ENCODE measurements at regions not wholly inside any gene's neighbourhood (a gene's known extent, or its start where the extent isn't known, plus 50 kb on each side); places are given as distances from the start of the nearest gene placed in this dataset.

DNA sequence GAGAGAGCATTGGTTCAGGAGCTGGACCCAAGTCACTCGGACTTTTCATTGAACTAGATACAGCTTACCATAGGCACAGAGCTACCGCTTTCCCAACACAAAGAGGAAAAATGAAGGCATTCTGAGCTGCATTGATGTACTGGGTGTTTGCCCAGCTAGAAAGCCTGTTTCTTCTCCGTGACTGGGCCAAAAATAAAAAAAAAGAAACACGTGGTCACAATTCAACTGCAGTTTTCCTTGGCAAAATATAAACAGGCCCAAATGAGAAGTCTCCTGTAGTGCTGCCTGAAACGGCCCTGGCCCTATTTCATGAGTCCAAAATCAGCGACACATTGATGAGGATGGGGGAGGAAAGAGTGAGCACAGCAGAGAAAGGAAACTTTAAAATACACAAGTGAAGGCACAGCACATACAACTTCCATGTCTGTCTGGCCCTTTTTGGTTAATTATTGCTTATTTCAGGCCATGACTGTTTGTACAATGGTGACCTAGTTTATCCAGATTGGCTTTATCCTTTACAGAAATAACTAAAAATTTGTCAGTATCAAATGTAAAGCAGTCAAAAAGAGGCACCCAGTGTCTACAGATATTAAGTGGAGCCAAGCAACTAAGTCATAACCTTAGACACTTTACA is 179.7 kb downstream of the ICOS start:
- no peaks in the 10 kb centered on the region for H3K36me3 Mint-ChIP-seq (ENCODE audit: insufficient read depth in 2 of 2)
- no peak overlapping the region for H3K4me3 Mint-ChIP-seq
- no peak for ATAC-seq (replicated peaks in 1 of 2)
- H3K4me1 Mint-ChIP-seq (ENCODE audit: low read depth): peaks cover 38% of the 10 kb centered on the region
- peaks cover 6% of the 10 kb centered on the region for H3K27me3 Mint-ChIP-seq (ENCODE audit: low read depth)
- H3K27ac Mint-ChIP-seq: no peak overlapping the region
- no peak for DNase-seq
- no peaks in the 10 kb centered on the region for H3K9me3 Mint-ChIP-seq

DNA sequence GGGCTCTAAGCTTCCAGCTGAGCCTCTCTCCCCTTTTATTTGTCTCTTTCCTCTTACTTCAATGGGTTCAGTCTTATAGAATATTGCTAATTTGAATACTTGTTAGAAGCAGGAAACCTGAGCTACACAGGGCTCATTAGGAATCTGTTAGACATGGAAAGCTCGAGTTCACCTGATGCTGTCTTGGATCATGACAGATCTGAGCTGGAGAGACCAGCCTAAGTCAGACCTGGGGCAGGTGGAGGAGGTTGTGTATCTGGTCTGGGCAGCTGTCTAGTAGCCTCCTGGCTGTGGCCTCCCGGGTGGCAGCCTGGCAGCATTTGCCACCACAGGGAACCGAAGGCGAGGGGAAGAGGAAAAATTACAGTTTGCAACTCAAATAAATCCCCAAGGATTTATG is 185.9 kb downstream of the ICOS start:
- Mint-ChIP-seq H3K36me3 (ENCODE audit: insufficient read depth in 2 of 2) (no peaks in the 10 kb centered on the region), H3K4me1 (ENCODE audit: low read depth) (peaks cover 34% of the 10 kb centered on the region), H3K4me3 (no peak overlapping the region), H3K27me3 (ENCODE audit: low read depth) (peaks cover 14% of the 10 kb centered on the region), H3K9me3 (no peaks in the 10 kb centered on the region), H3K27ac (no peak overlapping the region)
- ATAC-seq (replicated peaks in 1 of 2) (no peak), DNase-seq (no peak)

DNA sequence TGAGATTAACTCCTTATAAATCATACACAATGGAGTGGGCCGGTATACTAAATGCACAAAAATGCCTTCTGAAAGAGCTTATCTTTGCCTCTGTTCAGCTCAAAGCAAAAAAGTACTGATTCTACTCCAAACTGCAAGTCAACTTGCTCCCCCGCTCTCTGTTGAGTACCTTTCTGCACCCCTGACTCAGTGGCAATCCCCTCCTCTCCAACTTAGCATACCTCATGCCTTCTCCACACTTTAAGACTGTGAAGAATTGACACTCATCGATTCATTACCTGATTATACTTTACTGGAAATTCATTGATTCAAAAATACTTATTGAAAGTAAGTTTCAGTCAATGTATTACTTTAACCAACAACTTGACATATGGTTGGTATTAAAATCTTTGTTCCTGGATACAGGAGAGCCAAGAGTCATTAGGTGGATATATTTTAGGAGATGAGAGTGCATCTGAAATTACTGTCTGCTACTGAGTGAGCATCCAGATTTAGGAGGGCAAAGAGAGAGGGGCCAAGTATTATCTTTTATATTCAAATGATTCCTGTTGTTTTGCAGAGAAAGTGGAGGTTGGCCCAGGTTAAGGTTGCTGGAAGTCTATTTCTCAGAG is 187.7 kb downstream of the ICOS start:
- H3K27ac Mint-ChIP-seq: no peak overlapping the region
- no peaks in the 10 kb centered on the region for H3K9me3 Mint-ChIP-seq
- H3K36me3 Mint-ChIP-seq (ENCODE audit: insufficient read depth in 2 of 2): no peaks in the 10 kb centered on the region
- DNase-seq (no peak), ATAC-seq (replicated peaks in 1 of 2) (peak; percentile 69 to 82)
- H3K4me1 Mint-ChIP-seq (ENCODE audit: low read depth): peaks cover 34% of the 10 kb centered on the region
- H3K4me3 Mint-ChIP-seq: peak overlapping the region in 1 of 2 donors; percentile 1
- peaks cover 14% of the 10 kb centered on the region for H3K27me3 Mint-ChIP-seq (ENCODE audit: low read depth)

DNA sequence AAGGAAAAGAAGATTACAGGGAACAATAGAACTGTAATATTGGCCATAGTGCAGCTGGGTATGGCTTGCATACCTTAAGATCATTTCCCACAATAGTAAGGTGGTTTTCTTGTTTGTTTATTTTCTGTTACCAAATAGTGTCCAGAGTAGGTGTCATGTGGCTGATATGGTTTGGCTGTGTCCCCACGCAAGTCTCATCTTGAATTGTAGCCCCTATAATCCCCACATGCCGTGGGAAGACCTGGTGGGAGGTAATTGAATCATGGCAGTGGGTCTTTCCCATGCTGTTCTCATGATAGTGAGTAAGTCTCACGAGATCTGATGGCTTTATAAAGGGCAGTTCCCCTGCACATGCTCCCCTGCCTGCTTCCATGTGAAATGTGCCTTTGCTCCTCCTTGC is 190.1 kb downstream of the ICOS start:
- no peak overlapping the region for H3K4me3 Mint-ChIP-seq
- peaks cover 23% of the 10 kb centered on the region for H3K4me1 Mint-ChIP-seq (ENCODE audit: low read depth)
- H3K27ac Mint-ChIP-seq: no peak overlapping the region
- no peak for ATAC-seq (replicated peaks in 1 of 2)
- H3K9me3 Mint-ChIP-seq: no peaks in the 10 kb centered on the region
- H3K27me3 Mint-ChIP-seq (ENCODE audit: low read depth): peaks cover 9% of the 10 kb centered on the region
- DNase-seq: no peak
- H3K36me3 Mint-ChIP-seq (ENCODE audit: insufficient read depth in 2 of 2): no peaks in the 10 kb centered on the region

DNA sequence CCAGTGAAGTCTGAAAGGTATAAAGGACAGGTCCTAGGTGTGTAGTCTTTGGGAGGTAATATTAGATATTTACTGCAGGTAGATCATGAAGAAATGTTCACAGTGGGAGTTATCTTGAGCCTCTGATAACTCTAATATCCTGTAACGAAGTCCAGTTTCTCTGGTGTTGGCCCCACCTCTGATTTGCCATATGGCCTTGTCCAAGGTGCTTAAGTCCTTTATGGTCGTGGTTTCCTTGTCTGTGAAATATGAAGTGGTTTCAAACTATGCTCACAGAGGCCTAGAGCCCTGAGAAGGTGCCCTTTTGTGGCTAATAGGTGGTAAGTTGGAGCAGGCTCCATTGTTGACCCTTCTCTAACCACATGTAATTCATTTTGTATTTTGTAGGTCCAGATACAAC is 190.7 kb downstream of the ICOS start:
- peaks cover 22% of the 10 kb centered on the region for H3K4me1 Mint-ChIP-seq (ENCODE audit: low read depth)

DNA sequence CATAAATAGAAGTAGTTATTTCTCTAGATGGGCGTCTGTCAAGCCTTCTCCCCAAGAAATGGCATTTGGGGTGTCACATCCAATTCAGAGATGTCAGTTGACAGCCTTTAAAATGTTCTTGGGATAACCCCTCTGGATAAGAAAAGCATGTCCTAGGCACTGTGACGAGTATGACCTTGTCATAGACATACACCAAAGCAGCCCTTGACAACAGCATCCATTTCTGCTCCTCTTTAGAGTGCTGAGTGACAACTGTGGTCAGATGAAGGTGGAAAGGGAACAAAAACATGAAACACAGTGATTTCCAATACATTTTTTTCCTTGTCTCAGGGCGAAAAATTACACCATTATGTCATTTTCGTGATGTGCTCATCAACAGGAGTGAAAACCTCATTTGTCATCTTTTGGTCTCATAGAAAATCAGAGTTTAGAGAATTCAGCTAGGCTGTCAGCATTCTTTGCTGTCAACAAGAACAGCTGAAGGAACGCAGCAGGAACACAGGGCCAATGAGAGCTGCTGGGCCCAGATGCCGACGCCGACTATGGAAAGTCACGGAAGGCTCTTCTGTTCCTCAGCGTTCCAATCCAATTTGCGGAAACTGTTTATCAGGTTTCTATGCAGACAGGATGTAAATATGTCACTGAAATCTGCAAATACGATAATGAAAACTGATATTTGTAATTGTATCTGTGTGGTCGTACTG is 193.2 kb downstream of the ICOS start:
- H3K4me1 Mint-ChIP-seq (ENCODE audit: low read depth): peaks cover 16% of the 10 kb centered on the region
- no peaks in the 10 kb centered on the region for H3K36me3 Mint-ChIP-seq (ENCODE audit: insufficient read depth in 2 of 2)
- no peaks in the 10 kb centered on the region for H3K9me3 Mint-ChIP-seq
- H3K27ac Mint-ChIP-seq: no peak overlapping the region
- ATAC-seq (replicated peaks in 1 of 2): no peak
- no peak overlapping the region for H3K4me3 Mint-ChIP-seq
- no peak for DNase-seq
- peaks cover 15% of the 10 kb centered on the region for H3K27me3 Mint-ChIP-seq (ENCODE audit: low read depth)

More for the DNA sequence above, 190.7 kb downstream of the ICOS start:
- peaks cover 4% of the 10 kb centered on the region for H3K27me3 Mint-ChIP-seq (ENCODE audit: low read depth)
- no peak overlapping the region for H3K4me3 Mint-ChIP-seq
- H3K36me3 Mint-ChIP-seq (ENCODE audit: insufficient read depth in 2 of 2): no peaks in the 10 kb centered on the region
- H3K27ac Mint-ChIP-seq: no peak overlapping the region
- DNase-seq (no peak), ATAC-seq (replicated peaks in 1 of 2) (no peak)
- no peaks in the 10 kb centered on the region for H3K9me3 Mint-ChIP-seq

DNA sequence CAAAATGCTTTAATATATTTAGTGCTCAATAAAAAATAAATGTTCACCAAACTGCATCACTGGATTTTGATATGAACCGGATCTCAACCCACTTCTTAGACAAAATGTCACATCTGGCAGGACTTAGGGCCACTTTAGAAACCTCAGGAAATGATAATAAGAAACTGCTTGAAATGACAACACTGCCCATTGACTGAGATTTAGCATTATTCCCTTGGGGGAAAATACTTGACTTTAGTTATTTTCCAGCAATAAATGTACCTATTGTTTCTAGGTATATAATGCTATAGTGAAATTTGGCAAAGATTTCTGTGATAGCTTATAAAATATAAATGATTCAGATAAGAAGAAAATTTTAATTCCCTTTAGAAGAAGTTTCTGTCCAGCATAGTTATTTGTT is 195.1 kb downstream of the ICOS start:
- Mint-ChIP-seq H3K36me3 (ENCODE audit: insufficient read depth in 2 of 2) (no peaks in the 10 kb centered on the region), H3K9me3 (no peaks in the 10 kb centered on the region), H3K4me1 (ENCODE audit: low read depth) (peaks cover 15% of the 10 kb centered on the region), H3K27me3 (ENCODE audit: low read depth) (peaks cover 15% of the 10 kb centered on the region), H3K27ac (no peak overlapping the region), H3K4me3 (no peak overlapping the region)
- no peak for DNase-seq
- ATAC-seq (replicated peaks in 1 of 2): no peak

DNA sequence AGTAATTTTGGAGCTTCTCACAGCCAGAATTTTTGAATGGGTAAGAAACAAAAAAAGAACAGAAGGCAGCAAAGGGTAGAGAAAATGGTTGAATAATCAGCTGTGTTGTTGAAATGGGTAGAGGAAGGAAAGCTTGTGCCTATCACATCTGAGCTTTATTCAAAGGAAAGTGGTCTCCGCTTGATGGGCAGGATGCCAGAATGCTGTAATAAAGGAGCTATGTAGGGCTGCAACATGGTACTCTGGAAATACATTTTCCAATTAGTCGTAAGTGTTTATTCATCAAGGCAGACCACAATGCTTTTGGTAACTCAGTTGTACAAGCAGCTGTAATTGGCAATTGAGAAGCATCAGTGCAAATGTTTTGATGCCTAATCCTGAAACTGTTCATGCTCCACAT is 196.9 kb downstream of the ICOS start:
- H3K4me1 Mint-ChIP-seq (ENCODE audit: low read depth): peaks cover 9% of the 10 kb centered on the region

DNA sequence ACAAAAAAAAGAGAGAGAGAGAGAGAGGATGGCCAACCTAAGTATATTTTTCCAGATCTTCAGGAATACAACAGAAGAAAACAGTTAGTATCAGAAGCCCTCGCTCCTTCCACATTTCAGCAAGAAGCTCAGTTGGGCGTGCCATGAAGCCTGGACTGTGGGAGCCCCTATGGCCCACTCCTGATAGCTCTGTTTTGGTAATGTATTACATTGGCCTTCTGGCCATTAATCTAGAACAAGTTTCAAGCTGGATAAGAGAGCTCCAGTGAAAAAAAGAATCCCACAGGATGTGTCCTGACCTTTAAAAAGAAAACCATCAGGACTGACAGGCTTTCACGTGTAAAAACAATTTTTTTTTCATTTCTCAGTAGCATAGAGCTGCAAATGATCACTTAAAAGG is 197.9 kb downstream of the ICOS start:
- no peak overlapping the region for H3K27ac Mint-ChIP-seq
- no peak overlapping the region for H3K4me3 Mint-ChIP-seq
- H3K9me3 Mint-ChIP-seq: no peaks in the 10 kb centered on the region
- DNase-seq (no peak), ATAC-seq (replicated peaks in 1 of 2) (no peak)
- H3K36me3 Mint-ChIP-seq (ENCODE audit: insufficient read depth in 2 of 2): no peaks in the 10 kb centered on the region
- peaks cover 9% of the 10 kb centered on the region for H3K4me1 Mint-ChIP-seq (ENCODE audit: low read depth)
- H3K27me3 Mint-ChIP-seq (ENCODE audit: low read depth): peaks cover 22% of the 10 kb centered on the region

More for the DNA sequence above, 196.9 kb downstream of the ICOS start:
- ATAC-seq (replicated peaks in 1 of 2) (no peak), DNase-seq (no peak)
- Mint-ChIP-seq H3K9me3 (no peaks in the 10 kb centered on the region), H3K27me3 (ENCODE audit: low read depth) (peaks cover 21% of the 10 kb centered on the region), H3K36me3 (ENCODE audit: insufficient read depth in 2 of 2) (no peaks in the 10 kb centered on the region), H3K4me3 (no peak overlapping the region), H3K27ac (no peak overlapping the region)

DNA sequence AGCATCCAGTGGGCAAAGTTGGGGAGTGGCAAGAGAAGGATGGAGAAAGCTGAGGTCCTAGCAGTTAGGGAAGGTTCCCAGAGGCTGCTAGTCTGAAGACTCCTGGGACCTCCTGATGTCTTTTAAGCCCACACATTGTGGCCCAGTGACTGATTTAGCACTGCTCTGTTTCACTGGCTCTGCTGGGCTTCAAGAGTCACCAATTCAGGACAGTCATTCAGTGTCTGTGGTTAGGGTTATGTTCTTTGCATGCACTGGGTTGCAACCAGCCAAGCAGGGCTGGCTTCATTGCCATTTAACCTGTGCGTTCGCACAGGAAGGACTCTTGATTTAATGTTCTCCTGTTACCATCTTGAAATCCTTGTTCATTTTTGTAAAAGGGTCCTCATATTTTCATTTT is 199.2 kb downstream of the ICOS start:
- peaks cover 0 to 3% of the 10 kb centered on the region in 2 donors for H3K9me3 Mint-ChIP-seq
- DNase-seq (peak; percentile 27 to 38), ATAC-seq (replicated peaks in 1 of 2) (peak; percentile 98 to 99)

DNA sequence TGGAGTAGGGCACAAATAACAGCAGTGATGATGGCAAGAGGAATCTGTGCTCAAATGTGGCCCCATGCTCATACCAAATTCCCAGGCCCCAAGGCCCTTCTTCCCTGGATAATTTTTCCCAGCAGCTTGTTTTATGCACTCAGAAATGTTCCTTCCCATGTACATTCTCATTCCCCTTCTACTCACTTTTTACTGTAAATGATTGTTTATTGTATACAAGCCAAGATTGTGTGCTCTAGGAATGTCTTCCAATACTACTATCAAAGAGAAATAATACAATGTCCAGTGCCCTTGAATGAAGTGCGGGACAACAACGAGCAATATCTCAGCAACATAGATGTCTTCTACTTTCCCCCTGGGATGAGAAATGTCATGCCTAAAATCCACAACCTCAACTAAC is 201.6 kb downstream of the ICOS start:
- Mint-ChIP-seq H3K4me3 (no peak overlapping the region), H3K27ac (no peak overlapping the region), H3K27me3 (ENCODE audit: low read depth) (peaks cover 30% of the 10 kb centered on the region), H3K4me1 (ENCODE audit: low read depth) (peaks cover 9% of the 10 kb centered on the region), H3K9me3 (peaks cover 0 to 3% of the 10 kb centered on the region in 2 donors), H3K36me3 (ENCODE audit: insufficient read depth in 2 of 2) (no peaks in the 10 kb centered on the region)
- ATAC-seq (replicated peaks in 1 of 2) (no peak), DNase-seq (no peak)

More for the DNA sequence above, 199.2 kb downstream of the ICOS start:
- Mint-ChIP-seq H3K36me3 (ENCODE audit: insufficient read depth in 2 of 2) (no peaks in the 10 kb centered on the region), H3K27me3 (ENCODE audit: low read depth) (peaks cover 22% of the 10 kb centered on the region), H3K27ac (no peak overlapping the region), H3K4me1 (ENCODE audit: low read depth) (peaks cover 9% of the 10 kb centered on the region), H3K4me3 (no peak overlapping the region)

DNA sequence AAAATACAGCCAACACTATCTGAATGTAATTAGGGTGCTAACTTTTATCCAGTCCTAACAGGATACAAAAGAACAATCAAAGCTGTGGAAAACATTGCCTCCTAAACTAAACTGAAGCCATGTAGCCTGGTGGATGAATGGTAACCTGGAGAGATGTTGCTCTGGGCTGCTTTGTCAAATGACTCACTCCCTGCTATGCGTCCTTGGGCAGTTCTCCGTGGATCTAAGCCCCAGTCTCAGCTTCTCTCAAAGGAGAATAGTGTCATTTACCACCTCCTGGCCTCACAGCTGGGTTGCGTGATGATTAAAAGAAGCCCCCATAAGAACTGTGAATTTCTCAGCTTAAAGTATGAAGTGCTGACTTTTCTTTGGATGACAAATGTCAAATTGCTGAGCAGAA is 203.7 kb downstream of the ICOS start:
- no peak for DNase-seq
- Mint-ChIP-seq H3K27me3 (ENCODE audit: low read depth) (peaks cover 17% of the 10 kb centered on the region), H3K9me3 (peaks cover 0 to 3% of the 10 kb centered on the region in 2 donors), H3K4me3 (no peak overlapping the region), H3K36me3 (ENCODE audit: insufficient read depth in 2 of 2) (no peaks in the 10 kb centered on the region), H3K4me1 (ENCODE audit: low read depth) (peaks cover under 1% of the 10 kb centered on the region), H3K27ac (no peak overlapping the region)
- no peak for ATAC-seq (replicated peaks in 1 of 2)

DNA sequence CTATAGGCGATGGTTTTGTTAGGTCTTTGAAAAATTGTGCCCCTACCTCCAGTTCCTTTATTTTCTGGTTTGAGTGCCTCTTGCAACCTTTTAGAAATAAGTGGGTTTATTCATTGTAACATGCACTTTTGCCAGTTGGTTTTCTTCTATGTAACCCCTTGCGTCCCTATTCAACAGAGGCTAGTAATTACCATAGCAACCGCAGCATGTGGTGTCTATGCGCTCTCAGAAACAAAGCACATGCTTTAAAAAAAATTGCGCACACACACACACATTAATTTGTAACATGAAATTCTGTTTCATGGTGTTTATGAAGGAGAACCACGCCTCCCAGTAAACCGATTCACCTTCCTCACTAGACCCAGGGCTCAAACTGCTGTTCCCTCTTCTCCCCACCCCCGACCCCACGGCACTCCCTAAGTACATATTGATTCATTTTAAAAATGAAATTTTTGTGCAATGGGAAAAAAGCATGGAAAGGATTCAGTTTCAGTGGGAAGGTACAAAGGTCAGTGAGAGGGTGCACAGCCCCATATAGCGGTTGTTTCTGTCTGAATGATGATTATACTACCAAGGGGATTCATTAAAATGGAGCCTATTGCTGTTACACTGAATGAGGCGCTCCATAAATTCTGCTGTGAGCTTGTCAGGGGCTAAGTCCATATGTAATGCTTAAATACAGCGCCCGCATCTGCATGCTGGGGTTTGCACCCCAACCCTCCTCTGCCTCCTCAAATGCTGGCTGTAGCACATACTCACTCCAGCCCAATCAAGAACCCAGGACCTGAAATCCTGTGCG is 206.9 kb downstream of the ICOS start:
- peaks cover 21% of the 10 kb centered on the region for H3K27me3 Mint-ChIP-seq (ENCODE audit: low read depth)
- no peak overlapping the region for H3K27ac Mint-ChIP-seq
- no peaks in the 10 kb centered on the region for H3K36me3 Mint-ChIP-seq (ENCODE audit: insufficient read depth in 2 of 2)
- DNase-seq (no peak), ATAC-seq (replicated peaks in 1 of 2) (no peak)
- peaks cover 0 to 3% of the 10 kb centered on the region in 2 donors for H3K9me3 Mint-ChIP-seq
- H3K4me3 Mint-ChIP-seq: no peak overlapping the region
- H3K4me1 Mint-ChIP-seq (ENCODE audit: low read depth): peaks cover 11% of the 10 kb centered on the region
